GM23248 (cell line): ENCODE measurements at regions not wholly inside any gene's neighbourhood (a gene's known extent, or its start where the extent isn't known, plus 50 kb on each side); places are given as distances from the start of the nearest gene placed in this dataset.

ENCODE experiments used
- DNase-seq: peaks from one replicate; pipeline ENCODE4 v3.0.0-alpha.2; 2015
- H2AFZ ChIP-seq: fragments of 200-600 bp; sonication (generic); 2 replicates; pipeline ENCODE4 v1.6.1; 2016; ENCODE audit warnings: antibody characterized with exemption
- H3F3A ChIP-seq: fragments of 200-600 bp; sonication (generic); 2 replicates; pipeline ENCODE4 v1.6.1; 2016; ENCODE audit warnings: mild to moderate bottlenecking, antibody characterized with exemption, mixed run types; ENCODE audit not compliant: insufficient read depth
- H3K27ac ChIP-seq: fragments of 200-600 bp; sonication (generic); 2 replicates; pipeline ENCODE4 v1.5.1; 2016; ENCODE audit warnings: mild to moderate bottlenecking
- H3K27me3 ChIP-seq: fragments of 200-600 bp; sonication (generic); replicated peaks from 2 replicates; pipeline ENCODE4 v1.6.1; 2016; ENCODE audit warnings: mild to moderate bottlenecking; ENCODE audit not compliant: insufficient read depth
- H3K36me3 ChIP-seq: fragments of 200-600 bp; sonication (generic); 2 replicates; pipeline ENCODE4 v1.6.1; 2016; ENCODE audit warnings: low read depth, mild to moderate bottlenecking
- H3K4me1 ChIP-seq: fragments of 200-600 bp; sonication (generic); 2 replicates; pipeline ENCODE4 v1.6.1; 2016; ENCODE audit warnings: mild to moderate bottlenecking; ENCODE audit not compliant: insufficient read depth
- H3K4me2 ChIP-seq: fragments of 200-600 bp; sonication (generic); one replicate; pipeline ENCODE4 v1.6.1; 2016; ENCODE audit warnings: mild to moderate bottlenecking; ENCODE audit not compliant: unreplicated experiment
- H3K4me3 ChIP-seq: fragments of 200-600 bp; sonication (generic); 2 replicates; pipeline ENCODE4 v1.5.1; 2016; ENCODE audit warnings: mild to moderate bottlenecking
- H3K79me2 ChIP-seq: fragments of 200-600 bp; sonication (generic); 2 replicates; pipeline ENCODE4 v1.6.1; 2016; ENCODE audit warnings: mild to moderate bottlenecking; ENCODE audit not compliant: insufficient read depth
- H3K9ac ChIP-seq: fragments of 200-600 bp; sonication (generic); 2 replicates; pipeline ENCODE4 v1.6.1; 2016; ENCODE audit warnings: mild to moderate bottlenecking
- H3K9me2 ChIP-seq: fragments of 200-600 bp; sonication (generic); 2 replicates; pipeline ENCODE4 v1.6.1; 2016; ENCODE audit warnings: mixed run types, mild to moderate bottlenecking, moderate library complexity; ENCODE audit not compliant: insufficient read depth
- H3K9me3 ChIP-seq: fragments of 200-600 bp; sonication (generic); one replicate; pipeline ENCODE4 v1.6.1; 2017; ENCODE audit warnings: low read depth
- H4K20me1 ChIP-seq: fragments of 200-600 bp; sonication (generic); 2 replicates; pipeline ENCODE4 v1.6.0; 2016; ENCODE audit not compliant: insufficient read depth
- EZH2 ChIP-seq: fragments of 200-600 bp; sonication (generic); IDR thresholded peaks from 2 replicates; pipeline ENCODE4 v1.6.1; 2018; ENCODE audit warnings: antibody characterized with exemption, mild to moderate bottlenecking; ENCODE audit not compliant: insufficient read depth, poor library complexity, severe bottlenecking
- EZH2phosphoT487 ChIP-seq: fragments of 200-600 bp; sonication (generic); IDR thresholded peaks from 2 replicates; pipeline ENCODE4 v1.6.1; 2018; ENCODE audit warnings: antibody characterized with exemption, moderate library complexity, mild to moderate bottlenecking, low read depth; ENCODE audit not compliant: insufficient read depth
- WGBS, 2 experiments: methylation state at CpG; one replicate each; pipeline ENCODE4 v1.1.6; 2015 to 2017; ENCODE audit warnings: low lambda C conversion rate in 2 of 2, low coverage in 1 of 2; ENCODE audit errors: missing lambda C conversion rate in 2 of 2; 5-methylcytosine and 5-hydroxymethylcytosine counted together
- in situ Hi-C: fragments of 300-500 bp; cut with MboI; formaldehyde crosslinking; loops from 2 replicates; pipeline ENCODE4 v1.15.0; 2020

DNA sequence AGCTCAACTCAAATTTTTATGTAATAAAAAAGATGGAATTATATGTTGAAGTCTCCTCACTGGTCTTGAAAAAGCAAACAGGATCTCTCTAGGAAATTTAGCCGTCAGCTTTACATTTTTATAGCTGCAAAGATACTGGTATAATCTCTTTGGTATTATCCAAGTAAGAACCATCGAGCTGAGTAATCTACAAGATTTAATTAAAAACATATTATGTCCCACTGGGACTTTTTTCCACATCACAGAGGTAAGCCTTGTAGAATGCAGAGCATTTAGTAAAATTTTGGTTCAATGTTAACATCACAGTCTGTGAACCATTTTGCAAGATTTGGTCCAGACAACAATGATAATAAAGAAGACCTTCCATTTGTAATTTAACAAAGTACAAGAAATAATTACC lies 162.6 kb upstream of the SLC39A10 start:
- H2AFZ ChIP-seq: peak overlapping the region; percentile 35; the same call in 1 of the 2 replicates
- TF ChIP-seq EZH2 (no peak), EZH2phosphoT487 (no peak)
- H3F3A ChIP-seq: peaks cover 22% of the 10 kb centered on the region
- no peak overlapping the region for H3K4me2 ChIP-seq
- H3K4me1 ChIP-seq: peaks cover 27% of the 10 kb centered on the region
- H3K9me2 ChIP-seq: no peaks in the 10 kb centered on the region
- H3K9me3 ChIP-seq: no peaks in the 10 kb centered on the region
- in situ Hi-C loops: no loop called here
- WGBS, 2 experiments: 11 to 25% methylated on average over 2 of the region's 2 CpGs
- H4K20me1 ChIP-seq: no peaks in the 10 kb centered on the region
- peak; percentile 68 for DNase-seq
- H3K79me2 ChIP-seq: no peaks in the 10 kb centered on the region
- H3K27me3 ChIP-seq: no peaks in the 10 kb centered on the region
- no peak overlapping the region for H3K4me3 ChIP-seq
- H3K27ac ChIP-seq: no peak overlapping the region
- H3K9ac ChIP-seq: no peak overlapping the region
- H3K36me3 ChIP-seq: no peaks in the 10 kb centered on the region

DNA sequence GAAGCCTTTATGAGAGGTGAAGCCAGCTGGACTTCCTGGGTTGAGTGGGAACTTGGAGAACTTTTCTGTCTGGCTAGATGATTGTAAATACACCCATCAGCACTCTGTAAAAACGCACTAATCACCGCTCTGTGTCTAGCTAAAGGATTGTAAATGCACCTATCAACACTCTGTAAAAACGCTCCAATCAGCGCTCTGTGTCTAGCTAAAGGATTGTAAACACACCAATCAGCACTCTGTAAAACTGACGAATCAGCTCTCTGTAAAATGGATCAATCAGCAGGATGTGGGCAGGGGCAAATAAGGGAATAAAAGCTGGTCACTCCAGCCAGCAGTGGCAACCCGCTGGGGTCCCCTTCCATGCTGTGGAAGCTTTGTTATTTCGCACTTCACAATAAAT lies 163.6 kb upstream of the SLC39A10 start:
- Histone ChIP-seq H3K4me1 (peaks cover 17% of the 10 kb centered on the region), H3K4me3 (no peak overlapping the region), H3K9me3 (no peaks in the 10 kb centered on the region), H3K27me3 (no peaks in the 10 kb centered on the region), H3K4me2 (no peak overlapping the region), H3K79me2 (no peaks in the 10 kb centered on the region), H4K20me1 (no peaks in the 10 kb centered on the region), H3K9ac (no peak overlapping the region), H2AFZ (no peak overlapping the region), H3F3A (peaks cover 11% of the 10 kb centered on the region), H3K36me3 (no peaks in the 10 kb centered on the region), H3K27ac (no peak overlapping the region), H3K9me2 (no peaks in the 10 kb centered on the region)
- in situ Hi-C loops: no loop called here
- DNase-seq: no peak
- TF ChIP-seq EZH2phosphoT487: no peak
- no peak for TF ChIP-seq EZH2
- WGBS, 2 experiments: 92% methylated on average over 7 of the region's 7 CpGs

- TF ChIP-seq EZH2phosphoT487 (no peak), EZH2 (no peak)
- Histone ChIP-seq H3K27ac (no peak overlapping the region), H3K79me2 (no peaks in the 10 kb centered on the region), H3K9ac (no peak overlapping the region), H3K9me2 (no peaks in the 10 kb centered on the region), H3F3A (peaks cover 6% of the 10 kb centered on the region; the same call in 1 of the 2 replicates), H3K27me3 (no peaks in the 10 kb centered on the region), H4K20me1 (no peaks in the 10 kb centered on the region), H3K4me1 (peaks cover 29% of the 10 kb centered on the region), H3K9me3 (no peaks in the 10 kb centered on the region), H3K4me2 (no peak overlapping the region), H2AFZ (no peak overlapping the region), H3K36me3 (no peaks in the 10 kb centered on the region), H3K4me3 (no peak overlapping the region)
- in situ Hi-C loops: no loop called here
- DNase-seq: no peak
- WGBS, 2 experiments: 85 to 99% methylated on average over 2 of the region's 2 CpGs
Measured at GRCh38 chr2:195490319-195490718, 166.7 kb upstream of the SLC39A10 start.

DNA sequence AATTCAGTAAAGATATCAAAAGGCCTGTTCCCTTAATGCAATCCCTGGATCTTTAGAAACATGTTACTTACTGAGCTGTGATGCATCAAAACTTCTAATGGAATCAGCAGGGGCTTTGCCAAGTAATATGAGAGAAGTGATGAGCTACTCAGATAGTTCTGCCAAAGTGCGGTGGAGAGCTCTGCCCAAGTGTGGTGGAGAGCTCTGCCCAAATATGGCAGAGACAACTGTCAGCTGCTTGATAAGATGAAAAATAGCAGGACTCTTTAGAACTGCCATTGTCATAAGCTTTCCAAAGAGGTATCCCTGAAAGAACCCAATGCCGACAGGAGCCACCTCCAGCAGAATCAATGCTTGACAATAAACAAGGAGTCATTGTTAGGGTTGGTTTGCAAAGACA lies 167.9 kb upstream of the SLC39A10 start:
- in situ Hi-C loops: no loop called here
- no peak overlapping the region for H3K9ac ChIP-seq
- 0 out of 2 replicates have a peak, but pooled peaks cover under 1% of the 10 kb centered on the region for H3F3A ChIP-seq

GRCh38 chr2:195488567-195488966 lies 168.5 kb upstream of the SLC39A10 start:
- in situ Hi-C loops: no loop called here
- Histone ChIP-seq H2AFZ (no peak overlapping the region), H3K27me3 (no peaks in the 10 kb centered on the region), H3F3A (no peaks in the 10 kb centered on the region), H3K9me3 (no peaks in the 10 kb centered on the region), H3K36me3 (no peaks in the 10 kb centered on the region), H4K20me1 (no peaks in the 10 kb centered on the region), H3K79me2 (no peaks in the 10 kb centered on the region), H3K9ac (no peak overlapping the region), H3K27ac (no peak overlapping the region), H3K4me1 (peaks cover 16% of the 10 kb centered on the region), H3K4me2 (no peak overlapping the region), H3K9me2 (no peaks in the 10 kb centered on the region), H3K4me3 (no peak overlapping the region)
- TF ChIP-seq EZH2phosphoT487 (no peak), EZH2 (no peak)
- DNase-seq: peak; percentile 10

More for the DNA sequence above, 167.9 kb upstream of the SLC39A10 start:
- no peaks in the 10 kb centered on the region for H3K9me3 ChIP-seq
- H3K9me2 ChIP-seq: no peaks in the 10 kb centered on the region
- H4K20me1 ChIP-seq: no peaks in the 10 kb centered on the region
- peaks cover 19% of the 10 kb centered on the region for H3K4me1 ChIP-seq
- H3K4me2 ChIP-seq: no peak overlapping the region
- H3K36me3 ChIP-seq: no peaks in the 10 kb centered on the region
- TF ChIP-seq EZH2 (no peak), EZH2phosphoT487 (no peak)
- no peak overlapping the region for H3K4me3 ChIP-seq
- no peak overlapping the region for H2AFZ ChIP-seq
- no peaks in the 10 kb centered on the region for H3K79me2 ChIP-seq
- H3K27ac ChIP-seq: no peak overlapping the region
- no peaks in the 10 kb centered on the region for H3K27me3 ChIP-seq
- DNase-seq: peak; percentile 70
- 73 to 81% methylated on average over 2 of the region's 2 CpGs for WGBS, 2 experiments
